KBM-7 (cell line): ENCODE measurements at regions not wholly inside any gene's neighbourhood (a gene's known extent, or its start where the extent isn't known, plus 50 kb on each side); places are given as distances from the start of the nearest gene placed in this dataset.
"Not testable (repeated sequence)": the region's sequence is repeated elsewhere in the genome, so short reads cannot be mapped to it uniquely, and the experiment has no call there.

Source experiments
- DNase-seq: peaks from one replicate; pipeline ENCODE4 v3.0.0-alpha.2; 2015
- in situ Hi-C: fragments of 300-500 bp; cut with MboI; formaldehyde crosslinking; loops from 2 replicates; pipeline ENCODE4 v1.14.3; 2020; ENCODE audit warnings: low sequenced_read_pairs, low pct_unique_long_range_greater_than_20kb, mixed read lengths

GRCh38 chr6:80446454-80447045 lies 340.1 kb downstream of the BCKDHB start:
- DNase-seq = no peak
- in situ Hi-C loops = no loop called here

DNA sequence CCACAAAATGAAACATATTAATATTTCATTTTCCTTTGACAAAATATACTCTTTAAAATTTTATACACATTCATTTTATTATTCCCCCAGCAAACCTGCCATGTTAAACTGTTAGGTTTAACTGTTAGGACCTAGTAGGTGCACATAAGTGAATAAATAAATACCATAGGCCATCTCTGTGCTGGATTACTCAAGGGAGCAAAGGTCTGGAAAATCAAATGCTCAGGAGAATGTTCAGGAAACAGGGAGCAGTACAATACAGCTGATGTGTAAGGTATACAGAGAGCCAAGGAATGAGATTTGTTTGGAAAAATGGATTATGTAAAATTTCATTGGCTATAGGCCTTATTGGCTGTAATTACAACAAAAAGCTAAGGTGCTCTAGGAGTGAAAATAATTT lies 339.3 kb downstream of the BCKDHB start:
- in situ Hi-C loops = no loop called here
- no peak for DNase-seq

GRCh38 chr6:80442366-80442765 lies 335.9 kb downstream of the BCKDHB start:
- in situ Hi-C loops = no loop called here
- no peak for DNase-seq

DNA sequence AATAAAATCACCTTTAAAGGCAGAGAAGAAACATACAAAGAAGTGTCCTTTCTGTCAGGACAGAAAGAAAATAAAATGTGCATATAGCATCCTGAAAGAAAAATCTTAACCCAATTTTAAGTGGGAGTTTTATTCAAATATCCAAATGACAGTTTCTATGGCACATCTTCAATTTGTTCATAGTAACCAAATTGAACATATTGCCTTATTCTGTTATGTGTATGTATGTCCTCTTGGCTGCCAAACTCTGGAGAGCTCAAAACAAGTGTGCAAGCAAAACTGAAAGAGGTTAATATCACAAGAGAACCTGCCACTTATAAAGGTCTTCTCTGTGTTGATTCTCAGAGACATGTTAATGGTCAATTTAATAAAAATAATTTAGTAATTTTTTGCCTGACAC lies 334.7 kb downstream of the BCKDHB start:
- no peak for DNase-seq
- in situ Hi-C loops = no loop called here

DNA sequence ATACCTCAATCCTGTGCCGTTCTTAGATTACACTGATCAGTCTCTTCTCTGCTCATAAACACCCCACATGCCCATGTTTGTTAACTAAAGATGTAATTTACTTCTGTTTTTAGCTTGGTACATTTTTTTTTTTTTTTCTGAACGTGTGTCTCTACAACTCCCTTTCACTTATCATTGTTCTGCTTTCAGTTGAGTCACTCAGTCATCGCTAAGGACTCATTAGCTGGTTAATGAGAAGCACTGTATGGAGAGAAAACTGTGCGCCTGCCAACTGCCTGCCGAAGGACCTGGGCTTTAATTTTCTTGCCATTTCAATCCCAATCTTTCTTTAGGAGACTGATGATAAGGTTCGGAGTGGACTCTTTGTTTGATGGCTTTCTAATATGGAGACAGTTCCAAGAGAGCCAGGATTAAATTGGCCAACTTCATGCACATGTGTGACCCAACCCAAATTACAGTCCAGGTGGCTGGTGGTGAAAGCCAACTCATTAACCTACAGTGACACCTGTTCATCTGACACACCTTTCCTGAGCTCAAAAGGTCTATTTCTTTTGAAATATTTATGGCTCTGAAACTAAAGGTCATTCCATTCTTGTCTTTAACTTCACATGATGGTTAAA lies 334.1 kb downstream of the BCKDHB start:
- in situ Hi-C loops = no loop called here
- DNase-seq = no peak

- DNase-seq = no peak
- in situ Hi-C loops = no loop called here
These were observed 333.4 kb downstream of the BCKDHB start for GRCh38 chr6:80439721-80440470.

DNA sequence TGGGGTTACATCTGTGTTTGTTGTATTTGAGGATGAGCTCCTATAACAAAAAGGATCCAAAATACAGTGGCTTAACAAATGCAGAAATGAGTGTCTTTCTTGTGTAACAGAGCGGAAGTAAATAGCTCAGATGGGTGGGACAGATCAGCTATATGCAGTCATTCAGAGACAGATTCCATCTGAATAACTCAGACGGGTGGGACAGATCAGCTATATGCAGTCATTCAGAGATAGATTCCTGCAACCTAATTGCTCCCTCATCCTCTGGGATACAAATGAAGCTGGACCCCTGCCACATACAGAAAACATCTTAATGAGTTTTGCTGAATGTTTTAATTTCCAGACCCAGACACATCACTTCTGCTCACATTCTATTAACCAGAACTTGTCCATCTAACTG lies 332.3 kb downstream of the BCKDHB start:
- in situ Hi-C loops = no loop called here
- DNase-seq = no peak

DNA sequence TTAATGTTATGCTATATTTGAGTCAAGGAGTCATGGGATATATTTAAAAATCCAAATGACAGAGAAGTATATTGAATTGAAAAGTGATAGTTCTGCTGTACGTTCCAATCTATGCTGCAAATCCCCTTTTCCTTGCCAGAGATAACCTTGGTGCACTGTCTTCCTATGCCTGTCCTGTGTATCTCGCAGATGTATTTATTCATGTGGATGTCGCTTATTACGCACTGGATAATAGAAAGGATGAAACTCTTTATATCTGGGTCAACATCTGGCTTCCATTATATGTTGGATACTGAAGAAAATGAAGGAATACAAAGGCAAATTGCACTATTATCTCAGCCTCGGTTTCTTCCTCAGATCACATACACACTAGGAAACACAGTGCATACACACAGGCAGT lies 331.3 kb downstream of the BCKDHB start:
- in situ Hi-C loops = no loop called here
- no peak for DNase-seq

DNA sequence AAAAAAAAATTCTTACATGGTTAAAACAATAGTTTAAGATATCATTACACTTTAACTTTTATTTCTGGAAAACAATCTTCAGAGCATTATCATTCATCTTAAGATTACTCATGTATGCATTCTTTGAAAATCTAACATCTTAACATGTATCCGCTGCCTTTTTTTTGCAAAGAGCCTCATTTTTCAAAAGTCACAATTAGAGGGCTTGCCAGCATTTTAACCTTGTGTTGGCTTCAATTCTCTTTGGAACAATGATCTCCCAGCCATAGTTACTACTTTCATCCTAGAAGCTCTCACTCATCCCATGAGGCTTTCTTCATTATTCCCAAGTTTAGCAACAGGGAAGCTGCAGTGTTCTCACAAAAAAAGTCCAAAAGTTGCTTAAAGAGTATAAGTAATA lies 330.8 kb downstream of the BCKDHB start:
- DNase-seq = no peak
- in situ Hi-C loops = no loop called here

- in situ Hi-C loops = no loop called here
- no peak for DNase-seq
These were observed 330.2 kb downstream of the BCKDHB start for GRCh38 chr6:80436663-80437062.

- no peak for DNase-seq
- in situ Hi-C loops = no loop called here
These were observed 329.0 kb downstream of the BCKDHB start for GRCh38 chr6:80435457-80435856.

GRCh38 chr6:80434691-80435350 lies 328.4 kb downstream of the BCKDHB start:
- no peak for DNase-seq
- in situ Hi-C loops = no loop called here

- in situ Hi-C loops = no loop called here
- DNase-seq = no peak
These were observed 327.2 kb downstream of the BCKDHB start for GRCh38 chr6:80433673-80434025.

- in situ Hi-C loops = no loop called here
- DNase-seq = no peak
These were observed 326.7 kb downstream of the BCKDHB start for GRCh38 chr6:80433010-80433672.

GRCh38 chr6:80425089-80425823 lies 318.8 kb downstream of the BCKDHB start:
- in situ Hi-C loops = no loop called here
- no peak for DNase-seq

GRCh38 chr6:80411486-80411885 lies 305.0 kb downstream of the BCKDHB start:
- in situ Hi-C loops = no loop called here
- no peak for DNase-seq

GRCh38 chr6:80407976-80408375 lies 301.5 kb downstream of the BCKDHB start:
- DNase-seq, in situ Hi-C loops: not testable (repeated sequence)

DNA sequence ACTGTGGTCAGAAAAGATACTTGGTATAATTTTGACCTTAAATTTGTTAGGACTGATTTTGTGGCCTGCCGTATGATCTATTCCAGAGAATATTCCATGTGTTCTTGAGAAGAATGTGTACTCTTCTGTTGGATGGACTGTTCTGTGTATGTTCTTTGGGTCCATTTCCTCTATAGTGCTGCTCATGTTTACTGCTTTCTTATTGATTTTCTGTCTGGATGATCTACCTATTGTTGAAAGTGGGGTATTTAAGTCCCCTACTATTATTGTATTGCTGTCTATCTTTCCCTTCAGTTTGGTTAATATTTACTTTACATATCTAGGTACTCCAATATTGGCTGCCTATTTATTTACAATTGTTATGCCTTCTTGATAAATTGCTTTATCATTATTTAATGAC lies 298.4 kb downstream of the BCKDHB start:
- no peak for DNase-seq
- in situ Hi-C loops = no loop called here

DNA sequence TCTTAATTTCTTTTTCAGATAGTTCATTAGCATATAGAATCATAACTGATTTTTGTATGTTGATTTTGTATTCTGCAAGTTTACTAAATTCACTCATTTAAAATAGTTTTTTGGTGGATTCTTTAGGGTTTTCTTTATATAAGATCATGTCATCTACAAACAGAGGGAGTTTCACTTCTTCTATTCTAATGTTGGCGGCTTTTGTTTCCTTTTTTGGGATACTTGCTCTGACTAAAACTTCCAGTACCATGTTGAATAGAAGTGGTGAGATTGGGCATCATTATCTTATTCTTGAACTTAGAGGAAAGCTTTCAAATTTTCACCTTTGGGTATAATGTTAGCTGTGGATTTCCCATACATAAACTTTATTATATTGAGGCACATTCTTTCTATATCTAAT lies 296.9 kb downstream of the BCKDHB start:
- in situ Hi-C loops = no loop called here
- DNase-seq = no peak
